ENCODE measurements at regions not wholly inside any gene's neighbourhood (a gene's known extent, or its start where the extent isn't known, plus 50 kb on each side); places are given as distances from the start of the nearest gene placed in this dataset.

- no peaks in the 10 kb centered on the region for H3K36me3 ChIP-seq (ENCODE audit: insufficient read depth, low read length, poor library complexity, severe bottlenecking)
- H3K4me1 ChIP-seq (ENCODE audit: insufficient read depth, low read length, poor library complexity, severe bottlenecking) = no peaks in the 10 kb centered on the region
- no TSS peak for BruUV-seq (replicated peaks)
- no peak overlapping the region for H3K27ac ChIP-seq (ENCODE audit: low read depth, low read length, poor library complexity, severe bottlenecking)
- H3K9me3 ChIP-seq (ENCODE audit: low read depth, low read length, poor library complexity, severe bottlenecking) = no peaks in the 10 kb centered on the region
- no peak for DNase-seq (ENCODE audit: low spot score)
- no peaks in the 10 kb centered on the region for H3K27me3 ChIP-seq (replicated peaks; ENCODE audit: insufficient read depth, low read depth, low read length, poor library complexity)
- POLR2A ChIA-PET (ENCODE audit: low non-redundant PET) = no interaction called here
- H3K4me3 ChIP-seq (ENCODE audit: low read depth, low read length, poor library complexity, severe bottlenecking) = no peak overlapping the region
- CTCF ChIA-PET = no interaction called here
- intact Hi-C loops (cut with micrococcal nuclease; ENCODE audit: unreplicated experiment) = no loop called here
- TF ChIP-seq CTCF (conservative IDR thresholded peaks at IDR 0.05; ENCODE audit: low read depth, low read length) (no peak), EZH2 (IDR thresholded peaks at IDR 0.05; ENCODE audit: borderline replicate concordance, low read depth, low read length, poor library complexity, severe bottlenecking) (no peak)
These were observed 694.2 kb upstream of the GYPC start for GRCh38 chr2:125961739-125962138.

- ChIA-PET POLR2A (ENCODE audit: low non-redundant PET) (no interaction called here), CTCF (no interaction called here)
- intact Hi-C loops (cut with micrococcal nuclease; ENCODE audit: unreplicated experiment) = no loop called here
- Histone ChIP-seq H3K4me1 (ENCODE audit: insufficient read depth, low read length, poor library complexity, severe bottlenecking) (no peaks in the 10 kb centered on the region), H3K4me3 (ENCODE audit: low read depth, low read length, poor library complexity, severe bottlenecking) (no peak overlapping the region), H3K36me3 (ENCODE audit: insufficient read depth, low read length, poor library complexity, severe bottlenecking) (no peaks in the 10 kb centered on the region), H3K27ac (ENCODE audit: low read depth, low read length, poor library complexity, severe bottlenecking) (no peak overlapping the region), H3K27me3 (replicated peaks; ENCODE audit: insufficient read depth, low read depth, low read length, poor library complexity) (no peaks in the 10 kb centered on the region), H3K9me3 (ENCODE audit: low read depth, low read length, poor library complexity, severe bottlenecking) (peaks cover 6% of the 10 kb centered on the region)
- no peak for DNase-seq (ENCODE audit: low spot score)
- TF ChIP-seq CTCF (conservative IDR thresholded peaks at IDR 0.05; ENCODE audit: low read depth, low read length) = no peak
- TF ChIP-seq EZH2 (IDR thresholded peaks at IDR 0.05; ENCODE audit: borderline replicate concordance, low read depth, low read length, poor library complexity, severe bottlenecking) = no peak
- BruUV-seq (replicated peaks) = no TSS peak
These were observed 676.1 kb upstream of the GYPC start for GRCh38 chr2:125979886-125980285.

- Histone ChIP-seq H3K27me3 (replicated peaks; ENCODE audit: insufficient read depth, low read depth, low read length, poor library complexity) (no peaks in the 10 kb centered on the region), H3K4me1 (ENCODE audit: insufficient read depth, low read length, poor library complexity, severe bottlenecking) (no peaks in the 10 kb centered on the region), H3K9me3 (ENCODE audit: low read depth, low read length, poor library complexity, severe bottlenecking) (peaks cover 6% of the 10 kb centered on the region), H3K4me3 (ENCODE audit: low read depth, low read length, poor library complexity, severe bottlenecking) (no peak overlapping the region), H3K36me3 (ENCODE audit: insufficient read depth, low read length, poor library complexity, severe bottlenecking) (no peaks in the 10 kb centered on the region), H3K27ac (ENCODE audit: low read depth, low read length, poor library complexity, severe bottlenecking) (no peak overlapping the region)
- no peak for DNase-seq (ENCODE audit: low spot score)
- intact Hi-C loops (cut with micrococcal nuclease; ENCODE audit: unreplicated experiment) = no loop called here
- BruUV-seq (replicated peaks) = no TSS peak
- ChIA-PET POLR2A (ENCODE audit: low non-redundant PET) (no interaction called here), CTCF (no interaction called here)
- no peak for TF ChIP-seq EZH2 (IDR thresholded peaks at IDR 0.05; ENCODE audit: borderline replicate concordance, low read depth, low read length, poor library complexity, severe bottlenecking)
- TF ChIP-seq CTCF (conservative IDR thresholded peaks at IDR 0.05; ENCODE audit: low read depth, low read length) = no peak
These were observed 672.6 kb upstream of the GYPC start for GRCh38 chr2:125983364-125983763.
